ENCODE measurements at regions not wholly inside any gene's neighbourhood (a gene's known extent, or its start where the extent isn't known, plus 50 kb on each side); places are given as distances from the start of the nearest gene placed in this dataset.

DNA sequence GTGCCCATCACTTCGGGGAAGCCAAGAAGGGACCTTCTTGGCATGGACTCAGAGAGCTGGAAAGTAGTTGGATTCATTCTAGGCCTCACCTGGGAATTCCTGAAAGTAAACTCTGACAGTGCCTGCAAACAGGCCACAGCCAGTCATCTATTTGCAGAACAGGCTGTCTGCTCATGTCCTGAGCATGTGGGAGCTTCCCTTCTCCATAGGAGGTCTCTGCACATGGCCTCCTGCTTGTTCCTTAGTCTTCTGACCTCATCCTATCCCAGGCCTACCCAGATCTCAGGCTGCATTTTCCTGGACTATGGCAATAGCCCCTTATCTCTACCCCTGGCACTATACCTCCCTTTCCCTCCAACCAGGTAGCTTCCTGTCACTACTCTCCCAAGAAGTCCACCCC, 67.2 kb upstream of the FSTL4 start:
- Histone ChIP-seq H4K8ac (replicated peaks; ENCODE audit: insufficient read length, low read depth, low read length) (no peak overlapping the region), H2AK5ac (ENCODE audit: insufficient read length, low read length) (no peak overlapping the region), H3K4me1 (ENCODE audit: insufficient read depth, low read length) (no peaks in the 10 kb centered on the region; the same call in 1 of the 2 replicates), H2BK15ac (ENCODE audit: low read depth, low read length) (no peak overlapping the region), H2BK12ac (ENCODE audit: insufficient read length, low read depth, low read length) (no peak overlapping the region), H3K23me2 (ENCODE audit: insufficient read length, low read depth, low read length, poor library complexity, severe bottlenecking) (no peaks in the 10 kb centered on the region), H3K27me3 (ENCODE audit: insufficient read depth, low read length) (no peaks in the 10 kb centered on the region), H3K23ac (ENCODE audit: insufficient read length, low read depth, low read length) (no peak overlapping the region), H3K9ac (ENCODE audit: extremely low read depth, insufficient read length, low read length) (no peak overlapping the region), H3K9me3 (ENCODE audit: control insufficient read depth, low read depth, low read length) (no peaks in the 10 kb centered on the region), H2BK120ac (ENCODE audit: low read depth, low read length, poor library complexity, severe bottlenecking) (no peak overlapping the region), H2AFZ (ENCODE audit: low read length) (no peak overlapping the region), H4K20me1 (ENCODE audit: control insufficient read depth, insufficient read depth, insufficient read length) (no peaks in the 10 kb centered on the region), H2BK5ac (ENCODE audit: insufficient read length, low read length) (no peak overlapping the region), H3K56ac (ENCODE audit: insufficient read length, low read depth, low read length) (no peak overlapping the region), H3K79me1 (ENCODE audit: insufficient read depth, low read depth, low read length, poor library complexity, severe bottlenecking) (no peaks in the 10 kb centered on the region), H3K4ac (ENCODE audit: low read depth, low read length) (no peak overlapping the region), H2BK20ac (ENCODE audit: low read depth, low read length, poor library complexity, severe bottlenecking) (no peak overlapping the region), H4K91ac (ENCODE audit: insufficient read length, low read depth, low read length) (no peak overlapping the region), H3K79me2 (ENCODE audit: insufficient read depth, low read length) (no peaks in the 10 kb centered on the region), H3K27ac (ENCODE audit: insufficient read length, low read depth, low read length) (no peak overlapping the region), H3K18ac (ENCODE audit: insufficient read length, low read depth, low read length) (no peak overlapping the region), H3T11ph (ENCODE audit: low read length) (no peak overlapping the region), H3K14ac (ENCODE audit: insufficient read depth, low read length) (no peak overlapping the region), H4K5ac (ENCODE audit: insufficient read length, low read depth, low read length) (no peak overlapping the region), H3K4me2 (ENCODE audit: insufficient read depth, insufficient read length, low read length) (no peak overlapping the region)
- peaks cover 3% of the 10 kb centered on the region; the same call in 1 of the 2 replicates for H3K27me3 Mint-ChIP-seq (ENCODE audit: low read depth)
- H3K36me3 Mint-ChIP-seq (ENCODE audit: insufficient read depth in 1 of 3, low read depth in 3 of 3), result peaks cover 0 to 2% (median 0%) of the 10 kb centered on the region in 3 experiments; a peak in 1 of 7 replicates
- no peak overlapping the region for H3K27ac Mint-ChIP-seq
- no peak overlapping the region for H3K4me3 Mint-ChIP-seq
- TF ChIP-seq, protein P1, sequence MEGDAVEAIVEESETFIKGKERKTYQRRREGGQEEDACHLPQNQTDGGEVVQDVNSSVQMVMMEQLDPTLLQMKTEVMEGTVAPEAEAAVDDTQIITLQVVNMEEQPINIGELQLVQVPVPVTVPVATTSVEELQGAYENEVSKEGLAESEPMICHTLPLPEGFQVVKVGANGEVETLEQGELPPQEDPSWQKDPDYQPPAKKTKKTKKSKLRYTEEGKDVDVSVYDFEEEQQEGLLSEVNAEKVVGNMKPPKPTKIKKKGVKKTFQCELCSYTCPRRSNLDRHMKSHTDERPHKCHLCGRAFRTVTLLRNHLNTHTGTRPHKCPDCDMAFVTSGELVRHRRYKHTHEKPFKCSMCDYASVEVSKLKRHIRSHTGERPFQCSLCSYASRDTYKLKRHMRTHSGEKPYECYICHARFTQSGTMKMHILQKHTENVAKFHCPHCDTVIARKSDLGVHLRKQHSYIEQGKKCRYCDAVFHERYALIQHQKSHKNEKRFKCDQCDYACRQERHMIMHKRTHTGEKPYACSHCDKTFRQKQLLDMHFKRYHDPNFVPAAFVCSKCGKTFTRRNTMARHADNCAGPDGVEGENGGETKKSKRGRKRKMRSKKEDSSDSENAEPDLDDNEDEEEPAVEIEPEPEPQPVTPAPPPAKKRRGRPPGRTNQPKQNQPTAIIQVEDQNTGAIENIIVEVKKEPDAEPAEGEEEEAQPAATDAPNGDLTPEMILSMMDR (conservative IDR thresholded peaks at IDR 0.05), result no peak
- no CpG with 5 or more reads among the region's 1 CpG for WGBS (ENCODE audit: extremely low coverage, insufficient read length, low lambda C conversion rate)
- H3K9me3 Mint-ChIP-seq, result no peaks in the 10 kb centered on the region
- no peak for DNase-seq
- peaks cover 24 to 30% of the 10 kb centered on the region in 2 experiments for H3K4me1 Mint-ChIP-seq
